ENCODE measurements at regions not wholly inside any gene's neighbourhood (a gene's known extent, or its start where the extent isn't known, plus 50 kb on each side); places are given as distances from the start of the nearest gene placed in this dataset.

DNA sequence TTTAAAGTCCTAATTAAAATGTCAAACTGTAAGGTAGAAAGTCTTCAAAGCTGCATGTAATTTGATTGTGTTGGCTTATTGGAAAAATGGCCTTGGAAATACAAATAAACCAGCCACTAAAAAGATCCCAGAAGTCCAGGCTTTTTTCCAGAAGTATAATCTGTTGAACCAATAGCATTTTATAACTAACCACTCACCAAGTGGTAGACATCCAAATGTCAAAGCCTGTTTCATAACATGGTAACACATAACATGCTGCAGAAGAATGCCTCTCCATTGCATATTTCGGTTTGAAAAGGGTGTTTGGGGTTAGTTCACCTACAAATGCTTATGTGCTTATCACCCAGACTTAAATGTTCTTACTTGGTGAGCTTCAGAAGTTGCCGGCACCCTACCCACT, 183.7 kb upstream of the DIO2 start:
- TF ChIP-seq SIN3A (IDR thresholded peaks at IDR 0.05; ENCODE audit: borderline replicate concordance, insufficient read depth, low read length), result no peak
- no peak for TF ChIP-seq TAF1 (IDR thresholded peaks at IDR 0.05; ENCODE audit: borderline replicate concordance, insufficient read depth, low read length)
- no peak for TF ChIP-seq POLR2AphosphoS5 (IDR thresholded peaks at IDR 0.05; ENCODE audit: low read depth, low read length)

DNA sequence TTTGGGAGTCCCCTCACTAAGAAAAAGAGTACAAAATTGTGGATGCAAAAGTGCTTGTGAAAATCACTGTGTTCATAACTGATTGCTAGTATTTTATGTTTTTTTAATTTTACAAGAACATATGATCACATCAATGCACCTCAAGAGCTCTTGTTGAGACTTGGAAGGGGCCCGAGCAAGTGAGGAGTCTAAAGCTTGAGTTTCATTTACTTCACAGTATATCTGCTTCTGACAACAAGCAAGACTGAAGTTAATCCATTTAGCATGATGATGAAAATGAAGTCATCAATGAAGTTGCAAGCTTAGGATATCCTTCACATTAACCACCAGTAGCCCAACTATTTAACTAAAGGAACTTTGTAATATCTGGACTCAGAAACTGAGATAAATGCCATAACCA, 182.5 kb upstream of the DIO2 start:
- TF ChIP-seq SIN3A (IDR thresholded peaks at IDR 0.05; ENCODE audit: borderline replicate concordance, insufficient read depth, low read length), result no peak
- TF ChIP-seq TAF1 (IDR thresholded peaks at IDR 0.05; ENCODE audit: borderline replicate concordance, insufficient read depth, low read length), result no peak
- no peak for TF ChIP-seq REST (IDR thresholded peaks at IDR 0.05; ENCODE audit: insufficient read depth in 1 of 2, low read depth in 2 of 2, low read length in 2 of 2)
- no peak for TF ChIP-seq POLR2AphosphoS5 (IDR thresholded peaks at IDR 0.05; ENCODE audit: low read depth, low read length)
- no peak for TF ChIP-seq FOXP2 (optimal IDR thresholded peaks at IDR 0.05; ENCODE audit: borderline replicate concordance, extremely low read depth, extremely low read length, insufficient read depth)

DNA sequence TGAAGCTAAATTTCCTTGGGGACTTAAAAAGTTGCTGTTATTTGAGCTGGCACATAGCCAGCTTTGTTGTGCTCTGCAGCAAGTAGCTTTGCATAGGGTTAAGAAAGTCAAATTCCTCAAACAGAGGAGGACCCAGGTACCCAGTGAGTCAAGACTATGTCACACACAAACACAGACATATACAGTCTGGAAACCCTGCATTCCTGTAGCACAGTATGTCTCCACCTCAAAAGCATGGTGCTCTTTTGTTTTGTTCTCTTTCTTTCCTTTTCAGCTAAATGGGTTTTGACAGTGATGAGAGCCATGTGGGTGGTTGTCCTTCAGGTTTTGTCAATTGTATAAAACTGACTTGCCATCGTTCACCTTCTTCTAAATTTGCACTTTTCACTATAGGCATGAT, 179.6 kb upstream of the DIO2 start:
- TF ChIP-seq FOXP2 (optimal IDR thresholded peaks at IDR 0.05; ENCODE audit: borderline replicate concordance, extremely low read depth, extremely low read length, insufficient read depth) (no peak), REST (IDR thresholded peaks at IDR 0.05; ENCODE audit: insufficient read depth in 1 of 2, low read depth in 2 of 2, low read length in 2 of 2) (no peak), SIN3A (IDR thresholded peaks at IDR 0.05; ENCODE audit: borderline replicate concordance, insufficient read depth, low read length) (no peak), POLR2AphosphoS5 (IDR thresholded peaks at IDR 0.05; ENCODE audit: low read depth, low read length) (no peak), TAF1 (IDR thresholded peaks at IDR 0.05; ENCODE audit: borderline replicate concordance, insufficient read depth, low read length) (no peak)

- no peak for TF ChIP-seq FOXP2 (optimal IDR thresholded peaks at IDR 0.05; ENCODE audit: borderline replicate concordance, extremely low read depth, extremely low read length, insufficient read depth)
- TF ChIP-seq POLR2AphosphoS5 (IDR thresholded peaks at IDR 0.05; ENCODE audit: low read depth, low read length), result no peak
- no peak for TF ChIP-seq SIN3A (IDR thresholded peaks at IDR 0.05; ENCODE audit: borderline replicate concordance, insufficient read depth, low read length)
- no peak for TF ChIP-seq TAF1 (IDR thresholded peaks at IDR 0.05; ENCODE audit: borderline replicate concordance, insufficient read depth, low read length)
- TF ChIP-seq REST (IDR thresholded peaks at IDR 0.05; ENCODE audit: insufficient read depth in 1 of 2, low read depth in 2 of 2, low read length in 2 of 2), result no peak
Measured at GRCh38 chr14:80388980-80389711, 177.8 kb upstream of the DIO2 start.

- TF ChIP-seq POLR2AphosphoS5 (IDR thresholded peaks at IDR 0.05; ENCODE audit: low read depth, low read length) (no peak), REST (IDR thresholded peaks at IDR 0.05; ENCODE audit: insufficient read depth in 1 of 2, low read depth in 2 of 2, low read length in 2 of 2) (no peak)
Measured at GRCh38 chr14:80387563-80387981, 176.3 kb upstream of the DIO2 start.

Data from PFSK-1 (cell line).